ENCODE measurements at regions not wholly inside any gene's neighbourhood (a gene's known extent, or its start where the extent isn't known, plus 50 kb on each side); places are given as distances from the start of the nearest gene placed in this dataset.
A peak's percentile ranks its signal among the peaks of the same experiment; 100 is the strongest.

DNA sequence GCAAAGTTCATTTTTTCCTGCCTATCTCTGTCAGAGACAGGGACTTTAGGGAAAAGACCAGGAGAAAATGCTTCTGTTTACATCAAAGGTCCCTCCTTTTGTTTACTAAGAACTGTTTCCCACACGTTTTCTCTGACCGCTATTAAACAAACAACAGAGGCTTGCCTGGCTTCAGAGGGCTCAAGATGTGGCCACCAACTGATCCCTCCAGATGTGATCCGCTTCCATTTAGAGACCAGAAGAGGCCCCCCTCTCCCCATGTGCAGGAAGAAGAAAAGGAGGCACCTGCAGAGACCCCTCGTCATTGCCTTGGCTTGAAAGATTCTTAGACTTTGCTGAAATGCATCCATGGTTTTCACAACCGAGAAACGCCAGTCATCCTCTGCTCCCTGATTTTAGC is 217.9 kb upstream of the PWP1 start:
- Histone ChIP-seq H3K9ac (ENCODE audit: insufficient read depth in 1 of 2, low read length in 2 of 2) (no peak overlapping the region), H3K4me1 (ENCODE audit: control insufficient read depth in 5 of 5, insufficient read depth in 5 of 5, low read length in 5 of 5) (peaks cover 0 to 2% (median 0%) of the 10 kb centered on the region in 5 donors), H3K27ac (ENCODE audit: low read depth in 1 of 2, low read length in 1 of 2) (no peak overlapping the region), H3K4me3 (no peak overlapping the region), H3K9me3 (ENCODE audit: control insufficient read depth in 4 of 4, insufficient read depth in 3 of 4, low read length in 3 of 4) (no peaks in the 10 kb centered on the region), H3K36me3 (ENCODE audit: control insufficient read depth in 4 of 4, insufficient read depth in 4 of 4, low read length in 4 of 4) (no peaks in the 10 kb centered on the region), H3K27me3 (ENCODE audit: control insufficient read depth in 3 of 3, insufficient read depth in 3 of 3, low read length in 2 of 3) (no peaks in the 10 kb centered on the region)
- WGBS, 2 donors, result 52 to 75% methylated on average over 6 of the region's 6 CpGs
- TF ChIP-seq, protein P1, sequence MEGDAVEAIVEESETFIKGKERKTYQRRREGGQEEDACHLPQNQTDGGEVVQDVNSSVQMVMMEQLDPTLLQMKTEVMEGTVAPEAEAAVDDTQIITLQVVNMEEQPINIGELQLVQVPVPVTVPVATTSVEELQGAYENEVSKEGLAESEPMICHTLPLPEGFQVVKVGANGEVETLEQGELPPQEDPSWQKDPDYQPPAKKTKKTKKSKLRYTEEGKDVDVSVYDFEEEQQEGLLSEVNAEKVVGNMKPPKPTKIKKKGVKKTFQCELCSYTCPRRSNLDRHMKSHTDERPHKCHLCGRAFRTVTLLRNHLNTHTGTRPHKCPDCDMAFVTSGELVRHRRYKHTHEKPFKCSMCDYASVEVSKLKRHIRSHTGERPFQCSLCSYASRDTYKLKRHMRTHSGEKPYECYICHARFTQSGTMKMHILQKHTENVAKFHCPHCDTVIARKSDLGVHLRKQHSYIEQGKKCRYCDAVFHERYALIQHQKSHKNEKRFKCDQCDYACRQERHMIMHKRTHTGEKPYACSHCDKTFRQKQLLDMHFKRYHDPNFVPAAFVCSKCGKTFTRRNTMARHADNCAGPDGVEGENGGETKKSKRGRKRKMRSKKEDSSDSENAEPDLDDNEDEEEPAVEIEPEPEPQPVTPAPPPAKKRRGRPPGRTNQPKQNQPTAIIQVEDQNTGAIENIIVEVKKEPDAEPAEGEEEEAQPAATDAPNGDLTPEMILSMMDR (IDR thresholded peaks at IDR 0.05; ENCODE audit: control extremely low read depth, extremely low read depth), result no peak
- DNase-seq, result peak in 1 of 3 donors; percentile 14
- no peak for ATAC-seq (ENCODE audit: insufficient read depth, low FRiP score)

DNA sequence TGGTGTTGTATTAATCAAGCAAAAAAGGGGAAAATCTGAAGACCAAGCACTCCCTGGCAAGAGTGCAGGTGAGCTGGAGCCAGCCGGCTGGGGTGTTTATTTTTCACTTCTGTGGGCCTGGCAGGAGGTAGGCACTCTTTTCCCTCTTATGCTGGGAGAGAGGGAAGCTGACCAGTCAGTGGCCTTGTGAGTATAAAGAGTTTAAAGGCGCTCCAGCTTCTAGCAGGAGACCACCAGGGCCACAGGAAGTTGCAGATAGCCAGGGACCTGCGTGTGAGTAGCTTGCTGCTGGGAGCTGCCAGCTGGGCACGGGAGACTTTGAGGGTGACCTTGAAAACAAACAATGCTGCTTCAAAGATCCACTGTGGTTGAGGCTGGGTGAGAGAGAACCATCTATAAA is 217.4 kb upstream of the PWP1 start:
- no peak for ATAC-seq (ENCODE audit: insufficient read depth, low FRiP score)
- Histone ChIP-seq H3K4me1 (ENCODE audit: control insufficient read depth in 5 of 5, insufficient read depth in 5 of 5, low read length in 5 of 5) (peaks cover 0 to 2% (median 0%) of the 10 kb centered on the region in 5 donors), H3K4me3 (no peak overlapping the region), H3K27ac (ENCODE audit: low read depth in 1 of 2, low read length in 1 of 2) (peak overlapping the region in 1 of 2 donors; percentile 26), H3K9ac (ENCODE audit: insufficient read depth in 1 of 2, low read length in 2 of 2) (no peak overlapping the region), H3K9me3 (ENCODE audit: control insufficient read depth in 4 of 4, insufficient read depth in 3 of 4, low read length in 3 of 4) (no peaks in the 10 kb centered on the region), H3K36me3 (ENCODE audit: control insufficient read depth in 4 of 4, insufficient read depth in 4 of 4, low read length in 4 of 4) (no peaks in the 10 kb centered on the region), H3K27me3 (ENCODE audit: control insufficient read depth in 3 of 3, insufficient read depth in 3 of 3, low read length in 2 of 3) (no peaks in the 10 kb centered on the region)
- TF ChIP-seq, protein P1 (IDR thresholded peaks at IDR 0.05; ENCODE audit: control extremely low read depth, extremely low read depth), result no peak
- DNase-seq, result peak in 1 of 3 donors; percentile 34
- WGBS, 2 donors, result 27 to 41% methylated on average over 4 of the region's 4 CpGs

DNA sequence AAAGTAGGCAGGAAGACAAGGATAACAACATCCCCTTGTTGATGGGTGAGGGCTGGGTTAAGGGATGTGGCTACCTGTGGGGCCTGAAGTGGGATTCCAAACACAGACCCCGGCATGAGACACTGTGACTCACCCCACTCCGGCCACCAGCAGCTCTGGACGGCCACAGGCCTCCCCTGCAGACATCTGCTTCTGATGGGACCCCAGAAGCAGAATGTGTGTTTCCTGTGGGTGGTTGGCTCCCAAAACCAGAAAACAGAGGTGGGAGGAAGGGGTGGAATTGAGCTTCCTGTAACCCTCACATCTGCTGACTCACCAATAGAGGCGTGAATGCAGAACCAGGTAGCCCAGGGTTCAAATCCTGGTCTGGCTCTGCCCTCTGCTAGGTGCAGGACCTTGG is 216.6 kb upstream of the PWP1 start:
- H3K27me3 ChIP-seq (ENCODE audit: control insufficient read depth in 3 of 3, insufficient read depth in 3 of 3, low read length in 2 of 3), result no peaks in the 10 kb centered on the region
- no peaks in the 10 kb centered on the region for H3K36me3 ChIP-seq (ENCODE audit: control insufficient read depth in 4 of 4, insufficient read depth in 4 of 4, low read length in 4 of 4)
- TF ChIP-seq, protein P1 (IDR thresholded peaks at IDR 0.05; ENCODE audit: control extremely low read depth, extremely low read depth), result no peak
- H3K9me3 ChIP-seq (ENCODE audit: control insufficient read depth in 4 of 4, insufficient read depth in 3 of 4, low read length in 3 of 4), result no peaks in the 10 kb centered on the region
- ATAC-seq (ENCODE audit: insufficient read depth, low FRiP score) (no peak), DNase-seq (no peak)
- H3K4me1 ChIP-seq (ENCODE audit: control insufficient read depth in 5 of 5, insufficient read depth in 5 of 5, low read length in 5 of 5), result peaks cover 0 to 2% (median 0%) of the 10 kb centered on the region in 5 donors
- H3K27ac ChIP-seq (ENCODE audit: low read depth in 1 of 2, low read length in 1 of 2), result no peak overlapping the region
- H3K4me3 ChIP-seq, result no peak overlapping the region
- 28 to 56% methylated on average over 4 of the region's 4 CpGs for WGBS, 2 donors
- no peak overlapping the region for H3K9ac ChIP-seq (ENCODE audit: insufficient read depth in 1 of 2, low read length in 2 of 2)

DNA sequence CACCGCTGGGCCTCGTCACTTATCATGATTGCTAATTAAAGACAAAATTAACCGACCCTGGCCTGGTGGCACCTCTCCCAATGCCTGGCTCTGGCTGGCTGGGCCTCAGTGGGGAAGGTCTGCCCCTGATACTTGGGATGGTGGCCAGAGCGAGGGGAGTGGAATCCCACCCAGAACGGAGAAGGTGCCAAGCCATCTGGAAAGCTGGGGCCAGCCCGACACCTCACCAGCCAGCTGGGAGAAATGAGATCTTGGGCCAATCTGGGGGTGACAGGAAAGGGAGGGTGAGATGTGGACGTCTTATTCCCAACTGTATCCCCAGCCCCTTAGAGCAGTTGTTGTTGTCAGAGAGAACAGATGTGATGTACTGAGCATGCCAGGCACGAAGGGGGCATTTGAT is 215.0 kb upstream of the PWP1 start:
- Histone ChIP-seq H3K4me3 (no peak overlapping the region), H3K9me3 (ENCODE audit: control insufficient read depth in 4 of 4, insufficient read depth in 3 of 4, low read length in 3 of 4) (no peaks in the 10 kb centered on the region), H3K9ac (ENCODE audit: insufficient read depth in 1 of 2, low read length in 2 of 2) (no peak overlapping the region), H3K36me3 (ENCODE audit: control insufficient read depth in 4 of 4, insufficient read depth in 4 of 4, low read length in 4 of 4) (no peaks in the 10 kb centered on the region), H3K27me3 (ENCODE audit: control insufficient read depth in 3 of 3, insufficient read depth in 3 of 3, low read length in 2 of 3) (no peaks in the 10 kb centered on the region), H3K27ac (ENCODE audit: low read depth in 1 of 2, low read length in 1 of 2) (no peak overlapping the region), H3K4me1 (ENCODE audit: control insufficient read depth in 5 of 5, insufficient read depth in 5 of 5, low read length in 5 of 5) (peaks cover 0 to 2% (median 0%) of the 10 kb centered on the region in 5 donors)
- ATAC-seq (ENCODE audit: insufficient read depth, low FRiP score) (no peak), DNase-seq (no peak)
- TF ChIP-seq, protein P1 (IDR thresholded peaks at IDR 0.05; ENCODE audit: control extremely low read depth, extremely low read depth), result no peak
- WGBS, 2 donors, result 80 to 92% methylated on average over 8 of the region's 8 CpGs

Data from lung (tissue), 11 donors.